Dedifferentiated amniotic fluid mesenchymal stem cell (primary cell): ENCODE measurements at regions not wholly inside any gene's neighbourhood (a gene's known extent, or its start where the extent isn't known, plus 50 kb on each side); places are given as distances from the start of the nearest gene placed in this dataset.
"Not testable (repeated sequence)": the region's sequence is repeated elsewhere in the genome, so short reads cannot be mapped to it uniquely, and the experiment has no call there.

ENCODE experiments used
- DNase-seq: peaks from one replicate; pipeline ENCODE4 v3.0.0-alpha.2; 2016; ENCODE audit errors: extremely low spot score

DNA sequence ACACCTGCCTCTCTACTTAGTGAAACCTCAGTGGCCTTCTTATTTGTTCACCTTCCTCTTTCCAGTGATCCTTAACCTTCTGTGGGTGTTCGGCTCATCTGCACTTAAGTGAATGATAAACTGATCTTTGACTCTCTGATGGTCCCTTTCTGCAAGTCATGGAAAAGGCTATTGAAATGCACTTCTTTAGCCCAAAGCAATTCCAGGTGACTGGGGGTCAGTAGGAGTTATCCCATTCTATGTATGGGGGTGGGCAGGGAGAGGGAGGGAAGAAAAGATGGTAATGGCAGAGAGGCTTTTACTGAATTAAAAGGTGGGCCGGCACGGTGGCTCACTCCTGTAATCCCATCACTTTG lies 170.8 kb downstream of the RGS9 start:
- DNase-seq: no peak

DNA sequence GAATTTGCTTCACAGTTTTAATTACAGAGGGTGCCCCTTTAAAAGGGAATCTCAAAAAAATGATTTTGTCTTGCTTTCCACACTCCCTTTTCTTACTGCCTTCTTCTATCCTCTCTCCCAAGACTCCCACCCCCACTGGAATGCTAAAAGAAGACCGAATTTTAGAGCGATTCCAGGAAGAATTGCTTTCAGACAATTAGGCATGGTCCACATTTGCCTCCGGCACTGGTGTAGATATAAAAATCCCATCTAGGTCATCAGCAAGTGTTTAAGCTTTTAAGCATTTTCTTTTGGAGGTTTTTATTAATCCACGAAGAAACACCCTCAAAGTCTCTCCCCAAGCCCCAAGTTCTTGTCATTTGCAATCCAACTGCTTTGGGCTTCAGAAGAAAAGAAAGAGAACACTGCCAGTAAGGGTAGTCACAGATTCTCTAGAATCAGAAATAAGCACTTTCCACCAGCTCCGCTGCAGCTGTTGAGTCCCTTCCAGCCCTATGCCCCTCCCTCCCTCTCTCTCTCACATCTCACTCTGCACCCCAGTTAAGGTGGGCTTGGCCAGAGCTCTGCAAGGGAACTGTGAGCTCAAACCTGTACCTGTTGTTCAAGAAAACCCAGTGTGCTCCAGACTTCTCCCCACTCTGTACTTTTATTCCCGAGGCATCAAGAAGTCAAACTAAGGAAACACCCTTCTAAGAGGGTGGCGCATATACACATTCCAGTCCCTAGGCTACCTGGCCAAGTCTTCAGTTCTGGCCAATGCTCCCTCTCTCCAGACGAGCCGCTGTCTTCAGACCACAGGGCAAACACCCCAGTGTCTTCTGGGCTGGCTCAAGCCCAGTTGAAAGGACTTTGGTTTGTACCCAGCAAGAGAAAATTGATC lies 170.2 kb downstream of the RGS9 start:
- no peak for DNase-seq

DNA sequence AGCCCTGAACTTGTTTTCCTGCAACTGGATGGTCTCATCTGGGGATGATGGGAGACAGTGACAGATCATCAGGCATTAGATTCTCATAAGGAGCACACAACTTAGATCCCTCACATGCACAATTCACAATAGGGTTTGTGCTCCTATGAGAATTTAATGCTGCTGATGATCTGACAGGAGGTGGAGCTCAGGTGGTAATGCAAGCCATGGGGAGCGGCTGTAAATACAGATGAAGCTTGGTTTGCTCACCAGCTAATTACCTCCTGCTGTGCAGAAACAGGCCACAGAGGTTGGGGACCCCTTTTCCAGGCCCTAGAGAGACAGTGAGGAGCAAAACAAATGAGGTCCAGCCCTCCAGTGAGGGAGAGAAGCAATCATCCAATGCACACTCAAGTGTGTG lies 168.6 kb downstream of the RGS9 start:
- no peak for DNase-seq

DNA sequence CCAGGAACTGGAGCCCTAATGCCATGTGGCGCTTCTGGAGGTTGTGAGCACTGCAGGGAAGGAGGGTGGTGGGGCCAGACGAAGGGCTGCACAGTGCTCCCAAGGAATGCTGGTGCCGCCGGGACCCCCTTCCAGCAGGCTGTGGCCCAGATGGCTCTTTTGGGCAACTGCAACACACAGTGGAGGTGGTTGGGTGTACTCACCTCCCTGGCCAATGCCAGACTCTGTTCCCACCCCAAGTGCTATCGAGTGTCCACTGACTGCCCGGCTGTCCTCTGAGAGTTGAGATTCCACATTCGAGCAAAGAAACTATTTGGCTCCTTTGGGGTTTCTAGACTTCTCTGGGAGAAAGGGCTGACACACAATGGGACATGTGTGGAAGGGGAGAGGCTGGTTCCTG lies 167.9 kb downstream of the RGS9 start:
- DNase-seq: no peak

DNA sequence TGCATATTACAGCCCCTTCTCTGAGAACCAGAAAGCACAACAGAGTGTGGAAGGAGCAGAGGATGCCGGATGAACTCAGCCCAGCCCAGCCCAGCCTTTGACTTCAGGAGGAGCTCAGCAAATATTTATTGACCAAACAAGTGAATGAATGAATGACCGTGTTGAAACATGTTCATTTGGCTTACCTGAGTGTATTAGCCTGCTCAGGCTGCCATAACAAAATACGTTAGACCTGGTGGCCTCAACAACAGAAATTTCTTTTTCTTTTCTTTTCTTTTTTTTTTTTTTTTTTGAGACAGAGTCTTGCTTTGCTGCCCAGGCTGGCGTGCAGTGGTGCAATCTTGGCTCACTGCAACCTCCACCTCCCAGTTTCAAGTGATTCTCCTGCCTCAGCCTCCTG lies 164.7 kb downstream of the RGS9 start:
- DNase-seq: not testable (repeated sequence)

DNA sequence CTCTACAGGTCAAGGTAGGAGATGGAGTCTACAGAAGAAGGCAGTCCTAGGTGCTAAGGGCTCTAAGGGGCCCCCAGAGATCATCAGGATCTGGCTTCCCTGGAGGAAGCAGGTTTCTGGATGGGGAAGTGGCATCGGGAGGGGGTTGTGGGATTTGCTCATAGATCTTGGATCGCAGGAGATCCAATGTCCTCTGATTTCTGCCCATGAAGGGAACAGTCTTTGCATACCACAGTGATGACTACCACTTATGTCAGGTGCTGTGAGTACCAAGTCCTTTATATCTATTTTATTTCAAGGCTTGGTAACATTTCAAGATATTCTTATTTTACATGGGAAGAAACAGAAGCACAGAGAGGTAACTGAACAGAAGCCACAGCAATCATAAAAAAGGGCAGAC lies 164.0 kb downstream of the RGS9 start:
- no peak for DNase-seq

DNA sequence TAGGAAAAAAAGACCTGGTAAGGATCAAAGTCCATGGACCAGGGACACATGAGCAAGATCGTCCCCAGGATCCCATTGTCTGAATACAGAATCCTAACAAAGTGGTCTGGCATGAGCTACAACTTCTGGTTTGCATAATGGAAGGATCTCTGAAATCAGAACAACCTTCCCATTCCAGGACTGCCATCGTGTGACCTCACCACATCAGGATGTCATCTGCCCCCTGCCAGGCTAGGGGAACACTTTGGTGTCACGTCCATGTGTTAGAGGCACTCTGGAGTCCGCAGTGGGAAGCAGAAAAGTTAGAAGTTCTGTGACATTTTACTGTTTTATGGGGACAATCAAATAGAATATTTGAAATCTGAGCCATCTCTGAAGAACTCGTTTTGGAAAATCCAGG lies 160.7 kb downstream of the RGS9 start:
- no peak for DNase-seq

DNA sequence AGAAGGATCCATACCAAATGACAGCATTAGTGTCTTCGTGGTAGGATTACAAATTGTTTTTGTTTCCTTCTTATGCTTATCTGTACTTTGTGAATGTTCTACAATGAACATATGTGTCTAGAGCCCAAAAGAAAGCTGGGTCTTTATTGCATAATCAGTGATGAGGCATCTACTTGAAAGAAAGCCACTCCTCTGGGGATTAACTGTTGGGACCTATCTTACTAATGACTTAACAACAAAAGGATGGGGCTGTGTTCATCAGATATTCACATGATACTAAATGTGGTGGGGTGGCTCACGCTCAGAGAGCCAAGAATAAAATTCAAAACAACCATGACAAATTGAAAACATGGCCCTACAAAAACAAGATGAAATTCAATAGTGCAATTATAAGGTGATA lies 160.2 kb downstream of the RGS9 start:
- no peak for DNase-seq

DNA sequence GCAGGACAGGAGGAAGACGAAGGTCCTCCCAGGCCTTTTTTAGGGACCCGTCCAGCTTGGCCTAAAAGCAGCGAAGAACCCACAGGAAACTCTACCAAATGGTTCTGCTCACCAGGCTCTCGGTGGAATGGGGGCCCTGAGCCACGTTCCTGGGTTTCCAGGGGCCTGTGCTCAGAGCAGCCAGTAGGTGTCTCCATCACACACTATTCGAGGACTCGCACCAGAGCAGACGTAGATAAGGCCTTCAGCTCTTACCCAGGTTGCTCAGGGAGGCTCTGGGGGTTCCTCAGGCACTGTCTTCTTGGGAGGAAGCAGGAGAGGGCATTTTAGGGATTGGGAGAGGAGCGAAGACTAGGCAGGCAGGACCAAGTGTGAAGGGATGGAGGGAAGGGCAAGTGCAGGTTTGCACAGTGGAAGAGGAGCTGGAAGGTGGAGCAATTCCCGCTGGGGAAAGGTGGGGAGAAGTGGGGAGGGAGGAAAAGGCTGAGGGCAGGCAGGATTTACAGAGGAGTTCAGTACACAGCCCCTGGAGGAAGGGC lies 157.1 kb downstream of the RGS9 start:
- DNase-seq: peak; percentile 47

DNA sequence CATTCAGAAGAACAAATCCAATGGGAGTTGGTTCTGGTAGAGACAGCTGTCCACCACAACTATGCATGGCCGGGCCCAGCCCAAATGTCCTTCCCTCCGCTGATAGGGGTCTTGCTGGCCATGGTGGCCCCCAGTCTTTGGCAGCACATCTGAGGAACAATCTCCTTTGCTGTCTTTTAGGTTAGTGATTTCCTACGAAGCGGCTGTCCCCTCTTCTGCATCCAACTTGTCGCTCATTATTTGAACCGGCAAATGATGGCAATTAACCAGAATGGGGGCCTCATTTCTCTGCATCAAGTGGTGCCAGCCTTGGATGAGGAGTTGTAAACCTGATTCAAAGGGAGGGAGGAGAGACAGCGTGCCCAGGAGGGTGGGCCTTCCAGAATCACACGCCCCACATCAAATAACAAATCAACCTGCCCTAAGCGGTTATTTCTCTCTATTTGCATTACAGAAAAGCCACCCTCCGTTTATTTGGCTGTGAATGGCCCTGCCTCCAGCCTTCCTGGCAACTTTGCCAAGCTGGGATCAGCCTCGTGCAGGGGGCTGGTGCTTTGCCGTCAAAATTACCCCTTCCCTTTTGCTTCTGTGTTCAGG lies 156.5 kb downstream of the RGS9 start:
- DNase-seq: no peak

DNA sequence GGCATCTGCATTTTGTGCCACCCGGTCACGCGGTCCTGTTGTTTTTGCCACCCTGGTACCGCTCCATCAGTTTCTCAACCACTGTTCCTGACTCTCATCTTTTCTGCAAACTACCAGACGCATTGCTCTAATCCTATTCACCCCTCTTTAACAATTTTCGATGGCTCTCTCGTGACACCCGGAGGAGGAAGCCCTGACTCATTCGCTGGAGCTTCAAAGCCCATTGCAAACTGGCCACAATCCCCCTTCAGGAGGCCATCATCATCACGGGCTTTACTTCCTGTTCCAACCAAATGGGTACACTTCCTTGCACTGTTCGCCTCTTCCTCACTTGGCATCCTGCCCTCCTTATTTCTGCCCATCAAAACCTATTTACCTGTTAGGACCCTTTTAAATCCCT lies 155.3 kb downstream of the RGS9 start:
- DNase-seq: no peak

DNA sequence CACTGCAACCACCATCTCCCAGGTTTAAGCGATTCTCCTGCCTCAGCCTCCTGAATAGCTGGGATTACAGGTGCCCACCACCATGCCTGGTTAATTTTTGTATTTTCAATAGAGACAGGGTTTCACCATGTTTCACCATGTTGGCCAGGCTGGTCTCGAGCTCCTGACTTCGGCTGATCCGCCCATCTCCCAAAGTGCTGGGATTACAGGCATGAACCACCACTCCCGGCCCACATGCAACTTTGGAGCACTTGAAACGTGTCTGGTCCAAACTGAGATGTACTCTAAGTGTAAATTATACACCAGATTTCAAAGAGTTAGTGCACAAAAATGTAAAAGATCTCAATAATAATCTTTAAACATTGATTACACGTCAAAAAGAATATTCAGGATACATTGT lies 154.1 kb downstream of the RGS9 start:
- DNase-seq: not testable (repeated sequence)

DNA sequence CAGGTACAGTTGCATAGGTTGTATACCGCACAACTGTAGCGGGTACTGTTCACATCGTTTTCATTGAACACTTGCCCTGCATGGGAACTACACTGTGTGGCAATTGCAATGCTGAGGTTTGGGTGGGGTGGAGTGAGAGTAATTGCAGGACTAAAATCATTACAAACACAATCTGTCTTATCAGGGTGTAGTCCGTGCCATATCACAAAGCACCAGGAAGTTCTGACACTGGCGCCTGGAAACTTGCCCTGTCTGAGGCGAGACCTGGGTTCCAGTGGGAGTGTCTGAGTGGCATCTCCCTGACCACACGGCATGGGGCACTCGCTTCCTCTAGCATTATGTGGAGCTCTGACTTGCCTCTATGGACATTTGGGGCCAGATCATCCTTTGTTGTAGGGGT lies 153.4 kb downstream of the RGS9 start:
- DNase-seq: no peak

DNA sequence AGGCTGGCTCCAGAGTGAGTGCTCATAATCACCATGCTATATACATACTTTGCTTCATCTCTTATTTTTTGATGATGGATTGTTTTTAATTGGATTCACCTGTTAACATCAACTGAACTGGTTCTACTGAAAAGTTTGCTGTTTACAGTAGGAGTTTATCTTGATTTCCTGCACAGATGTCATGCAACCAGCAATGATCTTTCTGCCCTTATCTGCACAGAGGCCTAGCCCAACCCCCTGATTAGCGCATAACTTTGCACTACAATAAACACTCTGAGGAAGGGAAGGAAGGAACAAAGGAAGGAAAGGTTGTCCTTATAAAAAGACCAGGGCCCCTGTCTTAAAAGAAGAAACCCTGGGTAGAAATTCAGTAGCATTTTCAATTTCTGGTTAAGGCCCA lies 152.9 kb downstream of the RGS9 start:
- DNase-seq: no peak

DNA sequence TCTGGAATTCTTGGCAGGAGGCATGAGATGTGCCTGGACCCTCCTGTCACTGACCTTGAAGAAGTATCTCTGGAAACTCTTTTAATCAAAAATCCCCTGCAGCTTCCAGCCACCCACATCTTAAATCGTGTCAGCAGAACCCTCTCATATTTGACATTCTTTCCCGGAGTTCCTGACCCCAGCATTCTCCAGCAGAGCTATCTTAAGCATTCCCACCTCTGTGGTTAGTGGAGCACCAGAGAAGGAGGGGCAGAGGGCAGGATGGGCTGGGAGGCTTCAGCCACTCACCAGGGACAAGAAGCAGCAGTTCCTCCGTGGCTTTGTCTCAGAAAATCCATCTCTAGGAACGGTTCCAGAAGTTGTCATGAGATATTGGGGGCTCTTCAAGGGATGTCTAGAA lies 149.9 kb downstream of the RGS9 start:
- no peak for DNase-seq

DNA sequence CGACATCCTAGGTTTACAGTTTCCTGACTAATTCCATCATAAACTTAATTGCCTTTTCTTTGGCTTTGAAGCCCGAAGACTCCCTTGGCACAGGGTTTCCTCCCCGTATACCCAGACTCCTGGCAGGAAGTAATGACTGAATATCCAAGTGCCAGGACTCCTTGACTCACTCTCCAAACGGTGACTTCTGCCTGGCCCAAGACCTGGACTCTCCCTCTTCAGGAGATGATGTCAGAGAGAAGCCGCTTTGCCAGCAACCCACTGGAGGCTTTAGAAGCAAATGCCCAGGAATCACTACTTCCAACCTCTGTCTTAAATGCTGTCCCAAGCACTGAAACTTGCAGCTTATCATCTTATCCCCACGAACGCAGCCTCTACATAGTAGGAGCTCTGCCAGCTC lies 146.5 kb downstream of the RGS9 start:
- DNase-seq: no peak

DNA sequence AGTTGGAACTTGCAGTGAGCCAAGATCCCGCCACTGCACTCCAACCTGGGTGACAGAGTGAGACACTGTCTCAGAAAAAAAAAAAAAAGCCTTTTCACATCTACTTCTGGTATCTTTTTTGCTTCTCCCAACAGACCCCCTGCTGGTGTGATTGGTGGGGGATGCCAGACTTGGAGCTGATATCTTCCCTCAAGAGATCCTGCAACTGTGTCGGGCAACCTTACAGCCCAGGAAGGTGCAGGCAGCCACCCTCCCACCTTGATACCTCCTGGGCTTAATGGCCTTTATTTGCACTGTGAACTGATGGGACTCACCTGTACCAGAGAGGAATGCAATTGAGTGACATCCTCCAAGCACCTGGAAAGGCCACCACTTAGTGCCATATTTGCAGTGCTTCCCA lies 142.3 kb downstream of the RGS9 start:
- DNase-seq: no peak

DNA sequence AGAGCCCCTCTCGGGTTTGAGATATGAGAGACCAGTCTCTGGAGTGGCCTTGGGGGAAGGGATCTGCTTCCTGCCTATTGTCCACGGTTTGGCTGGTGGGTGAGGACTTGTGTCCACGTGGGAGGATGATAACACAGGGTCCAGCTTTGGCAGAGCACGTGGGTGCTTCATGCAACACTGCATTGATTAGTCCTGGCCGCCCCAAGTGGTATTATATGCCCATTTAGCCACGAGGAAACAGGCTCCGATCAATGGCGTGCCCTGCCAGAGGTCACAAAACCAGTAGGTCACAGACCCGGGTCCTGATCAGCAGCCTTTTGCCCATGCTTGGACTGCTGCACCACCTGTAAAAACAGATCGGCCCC lies 141.6 kb downstream of the RGS9 start:
- DNase-seq: no peak

DNA sequence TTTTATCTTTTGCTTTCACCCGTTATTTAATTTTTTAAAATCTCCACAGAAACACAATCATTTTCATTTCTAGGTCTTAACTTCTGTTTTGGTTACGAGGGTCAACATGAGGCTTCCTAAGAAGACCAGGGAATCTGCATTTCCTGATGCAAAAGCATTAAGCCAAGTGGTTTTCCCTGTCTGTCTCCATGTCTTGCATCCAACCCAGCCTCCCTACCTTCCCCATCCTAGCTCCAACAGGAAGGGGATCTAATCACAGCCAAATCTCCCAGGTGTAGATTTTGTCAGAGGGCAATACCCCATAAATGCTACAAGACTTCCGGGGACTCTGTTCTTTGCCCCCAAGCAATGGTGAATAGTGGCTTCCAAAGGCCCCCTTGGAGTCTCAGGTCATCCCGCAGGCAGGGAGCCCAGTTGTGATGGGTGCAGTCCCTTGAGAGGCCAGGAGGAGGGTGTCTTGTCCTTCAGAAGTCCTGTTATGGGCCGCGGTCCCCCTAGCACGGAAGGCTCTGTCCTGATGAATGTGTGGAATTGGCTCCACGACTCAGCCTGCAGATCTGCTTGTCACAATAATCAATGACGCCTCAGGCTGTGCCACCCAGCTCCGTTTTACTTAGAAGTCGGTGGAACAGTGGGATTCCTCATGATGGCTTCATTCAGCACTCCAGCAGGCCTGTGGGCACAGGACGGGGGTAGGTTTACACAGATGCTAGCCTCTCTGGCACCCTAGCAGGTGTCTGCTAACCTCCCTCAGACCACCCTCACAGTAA lies 141.1 kb downstream of the RGS9 start:
- peak; percentile 62 for DNase-seq

DNA sequence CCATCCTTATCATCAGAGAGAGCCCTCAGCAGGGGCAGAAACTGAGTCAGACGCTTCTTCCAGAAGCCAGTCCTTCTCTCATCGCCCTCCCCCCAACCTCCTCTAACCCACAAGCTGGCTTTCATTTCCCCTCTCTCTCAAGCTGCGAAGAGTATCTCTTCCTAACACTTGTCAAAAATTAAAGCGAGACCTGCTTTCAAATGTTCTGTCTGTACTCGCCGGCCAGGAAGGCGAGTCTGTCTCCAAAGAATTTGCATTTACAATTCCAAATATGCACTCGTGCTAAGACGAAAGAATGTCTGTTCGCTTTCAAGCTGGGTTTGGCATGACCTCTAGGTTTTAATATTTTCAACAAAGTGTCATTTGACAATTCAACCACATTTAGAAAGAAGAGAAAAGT lies 140.4 kb downstream of the RGS9 start:
- DNase-seq: peak; percentile 26
